ENCODE measurements at regions not wholly inside any gene's neighbourhood (a gene's known extent, or its start where the extent isn't known, plus 50 kb on each side); places are given as distances from the start of the nearest gene placed in this dataset.

DNA sequence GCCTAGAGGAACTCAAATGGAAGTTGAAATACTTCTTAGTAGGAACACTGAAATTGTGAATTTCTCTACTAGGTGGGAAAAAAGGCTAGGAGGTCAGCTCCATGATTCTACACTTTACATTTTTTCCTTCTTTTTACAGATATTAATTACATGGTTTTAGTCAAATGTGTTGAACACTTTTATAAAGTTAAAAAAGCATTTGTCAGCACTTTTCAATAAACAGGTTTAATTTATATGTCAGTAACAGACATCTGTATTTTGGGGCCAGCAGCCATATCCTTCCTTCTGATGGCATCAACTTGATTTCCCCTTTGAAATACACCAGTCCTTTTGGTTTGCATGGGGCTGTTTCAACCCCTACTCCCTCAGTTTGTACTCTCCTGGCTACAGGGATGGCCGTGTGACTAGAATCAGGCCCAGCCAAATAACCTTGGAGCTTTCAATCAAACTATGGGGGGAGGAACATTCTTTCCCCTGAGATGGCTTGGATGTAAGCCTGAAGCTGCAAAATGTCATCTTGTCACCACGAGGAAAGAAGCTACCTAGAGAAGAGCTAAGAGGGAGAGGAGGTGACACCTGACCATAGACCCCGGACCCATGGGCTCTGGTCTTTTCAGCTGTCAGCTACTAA lies 171.0 kb upstream of the NEBL start:
- DNase-seq (ENCODE audit: low read depth in 1 of 2, low spot score in 1 of 2), result no peak

DNA sequence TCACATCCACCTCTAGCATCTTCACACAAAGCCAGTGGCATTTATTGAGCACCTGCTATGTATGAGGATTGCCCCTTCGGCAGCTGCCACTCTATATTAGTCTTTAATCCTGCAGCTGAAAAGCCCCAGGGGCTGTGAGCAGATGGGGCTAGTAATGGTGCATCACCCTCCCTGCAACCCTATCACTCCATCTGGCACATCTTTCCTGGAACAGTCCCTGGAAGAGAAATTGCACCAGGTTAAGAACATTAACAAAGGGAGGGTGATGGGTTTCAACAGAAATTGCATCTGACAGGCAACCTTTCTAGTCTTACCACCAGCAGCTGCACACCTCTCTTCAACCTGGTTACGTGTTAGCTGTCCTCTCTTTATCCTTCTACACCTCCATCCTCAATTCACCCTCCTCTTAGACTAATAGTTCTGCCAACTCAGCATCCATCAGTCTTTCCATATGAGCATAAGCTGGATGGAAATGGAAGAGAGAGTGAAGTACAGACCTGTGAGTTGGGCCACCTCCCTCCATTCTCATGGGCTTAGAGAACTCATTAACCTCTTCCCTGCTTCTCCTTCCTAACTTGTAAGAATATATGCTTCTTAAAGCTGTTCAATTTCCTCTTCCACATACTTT lies 168.6 kb upstream of the NEBL start:
- no peak for DNase-seq (ENCODE audit: low read depth in 1 of 2, low spot score in 1 of 2)

DNA sequence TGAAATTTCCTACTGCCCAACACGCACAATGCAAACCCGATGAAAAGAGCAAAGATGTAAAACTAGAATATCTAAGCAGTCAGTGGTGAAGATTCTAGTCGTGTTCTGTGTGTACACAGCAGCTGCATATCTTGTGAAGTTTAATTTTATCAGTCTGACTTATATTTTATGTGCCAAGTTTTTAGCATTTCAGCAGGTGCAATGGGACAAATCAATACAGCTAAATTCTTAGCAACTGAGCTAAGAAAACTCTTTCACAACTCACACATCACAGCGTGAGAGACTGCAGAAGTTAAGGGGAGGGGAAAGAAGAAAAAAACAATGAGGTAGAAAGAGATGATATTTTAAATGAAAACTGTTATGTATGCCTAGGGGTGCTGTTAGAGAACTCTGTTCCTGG lies 164.9 kb upstream of the NEBL start:
- no peak for DNase-seq (ENCODE audit: low read depth in 1 of 2, low spot score in 1 of 2)

DNA sequence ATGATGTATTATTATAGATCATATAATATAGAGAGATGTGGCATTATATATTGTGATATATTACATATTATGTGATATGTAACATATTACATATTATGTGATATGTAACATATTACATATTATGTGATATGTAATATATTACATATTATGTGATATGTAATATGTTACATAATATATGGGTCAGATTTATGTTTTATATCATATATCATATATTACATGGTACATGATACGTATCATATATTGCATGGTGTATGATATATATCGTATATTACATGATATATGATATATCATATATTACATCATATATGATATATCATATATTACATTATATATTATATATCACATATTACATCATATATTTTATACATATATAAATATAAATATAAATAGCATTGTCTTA lies 164.1 kb upstream of the NEBL start:
- no peak for DNase-seq (ENCODE audit: low read depth in 1 of 2, low spot score in 1 of 2)

DNA sequence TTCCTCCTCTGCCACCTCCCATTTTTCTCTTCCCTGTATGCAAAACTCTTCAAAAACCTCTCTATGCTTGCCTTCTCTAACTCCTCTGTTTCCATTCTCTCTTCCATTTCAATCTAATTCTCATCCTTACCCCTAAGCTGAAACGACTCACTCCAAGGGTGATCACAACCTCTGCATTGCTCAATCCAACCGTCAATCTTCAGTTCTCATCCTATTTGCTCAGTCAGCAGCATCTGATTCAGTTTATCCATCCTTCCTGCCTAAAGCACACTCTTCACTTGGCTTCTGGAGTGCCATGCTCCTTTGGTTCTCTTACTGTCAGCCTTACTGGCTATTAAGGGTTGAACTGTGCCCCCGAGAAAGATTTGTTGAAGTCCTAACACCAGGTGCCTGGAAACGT lies 163.5 kb upstream of the NEBL start:
- DNase-seq (ENCODE audit: low read depth in 1 of 2, low spot score in 1 of 2), result no peak

DNA sequence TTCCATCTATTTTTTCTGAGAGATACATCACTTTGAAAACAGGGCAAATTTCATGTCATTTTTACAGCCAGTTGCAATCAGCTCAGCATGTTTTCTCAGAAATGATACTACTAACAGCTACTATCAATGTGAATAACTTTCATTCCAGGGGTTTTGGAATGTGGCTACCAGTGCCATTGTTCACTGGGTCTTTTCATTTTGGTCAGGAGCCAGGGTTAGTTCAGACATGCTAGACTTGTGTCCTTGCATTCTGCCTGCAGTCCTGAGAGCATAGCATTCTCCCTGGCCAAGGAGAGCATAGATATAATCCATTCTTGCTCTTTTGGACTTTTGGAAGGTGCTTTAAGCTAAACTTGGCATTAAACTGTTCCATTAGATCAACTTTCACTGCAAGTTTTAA lies 160.9 kb upstream of the NEBL start:
- no peak for DNase-seq (ENCODE audit: low read depth in 1 of 2, low spot score in 1 of 2)

DNA sequence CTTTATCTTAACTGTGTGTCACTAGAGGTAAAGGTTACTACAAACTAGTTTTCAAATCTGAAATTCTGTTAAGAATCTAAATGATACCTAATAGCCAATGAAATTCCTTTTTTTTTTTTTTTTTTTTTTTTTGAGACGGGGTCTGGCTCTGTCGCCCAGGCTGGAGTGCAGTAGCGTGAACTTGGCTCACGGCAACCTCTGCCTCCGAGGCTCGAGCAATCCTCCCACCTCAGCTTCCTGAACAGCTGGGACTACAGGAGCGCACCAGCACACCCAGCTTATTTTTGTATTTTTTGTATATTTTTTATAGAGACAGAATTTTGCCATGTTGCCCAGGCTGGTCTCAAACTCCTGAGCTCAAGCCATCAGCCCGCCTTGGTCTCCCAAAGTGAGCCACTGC lies 160.3 kb upstream of the NEBL start:
- DNase-seq (ENCODE audit: low read depth in 1 of 2, low spot score in 1 of 2), result no peak

DNA sequence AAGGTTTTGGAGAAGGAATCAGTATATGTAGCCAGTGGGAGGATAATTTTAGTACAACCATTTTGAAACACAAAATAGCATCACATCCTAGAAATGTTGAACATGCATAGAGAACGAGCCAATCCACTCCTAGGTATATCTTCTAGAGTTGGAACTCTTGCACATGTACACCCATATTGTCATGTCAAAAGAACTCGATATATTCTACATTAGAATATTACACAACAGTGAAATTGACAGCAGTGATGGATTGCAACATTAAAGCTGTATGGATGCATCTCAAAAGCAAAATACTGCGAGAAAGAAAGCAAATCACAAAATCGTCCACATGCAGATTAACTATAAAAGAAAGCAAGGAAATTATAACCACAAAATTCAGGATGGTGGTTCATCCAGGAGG lies 159.3 kb upstream of the NEBL start:
- DNase-seq (ENCODE audit: low read depth in 1 of 2, low spot score in 1 of 2), result no peak

DNA sequence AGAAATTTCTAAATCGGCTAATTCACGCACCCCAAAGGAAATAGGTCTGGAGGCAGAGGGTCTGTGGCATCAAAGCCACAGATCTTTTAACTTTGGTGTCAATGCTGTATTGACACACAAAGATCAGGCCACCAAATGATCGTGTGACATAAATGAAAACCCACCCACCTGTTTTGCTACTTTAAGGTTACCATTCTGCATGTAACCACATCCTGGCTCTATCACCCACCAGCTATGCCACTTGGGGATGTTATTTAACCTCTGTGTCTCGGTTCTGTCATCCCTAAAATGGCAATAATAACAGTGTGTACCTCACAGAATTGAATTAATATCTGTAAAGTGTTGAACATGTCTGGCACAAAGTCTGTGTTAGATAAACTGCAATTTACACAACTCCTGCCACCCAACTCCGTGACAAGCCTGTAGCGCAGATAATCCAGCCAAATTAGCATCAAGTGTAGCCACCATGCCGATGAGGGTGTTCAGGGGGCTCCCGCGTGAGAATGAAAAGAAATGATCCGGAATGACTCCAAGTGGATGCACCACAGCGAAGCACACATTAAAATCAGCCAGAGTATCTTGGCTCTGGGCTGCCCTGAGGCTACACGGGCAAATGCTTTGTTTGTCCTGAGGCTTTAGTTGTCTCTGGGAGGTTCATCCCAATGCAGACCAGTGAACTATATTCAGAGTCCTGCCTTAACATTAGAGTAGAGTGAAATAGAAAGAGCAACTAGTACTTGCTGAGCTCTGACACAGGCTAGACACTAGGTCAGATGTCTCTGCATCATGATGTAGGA lies 158.4 kb upstream of the NEBL start:
- DNase-seq (ENCODE audit: low read depth in 1 of 2, low spot score in 1 of 2), result no peak

DNA sequence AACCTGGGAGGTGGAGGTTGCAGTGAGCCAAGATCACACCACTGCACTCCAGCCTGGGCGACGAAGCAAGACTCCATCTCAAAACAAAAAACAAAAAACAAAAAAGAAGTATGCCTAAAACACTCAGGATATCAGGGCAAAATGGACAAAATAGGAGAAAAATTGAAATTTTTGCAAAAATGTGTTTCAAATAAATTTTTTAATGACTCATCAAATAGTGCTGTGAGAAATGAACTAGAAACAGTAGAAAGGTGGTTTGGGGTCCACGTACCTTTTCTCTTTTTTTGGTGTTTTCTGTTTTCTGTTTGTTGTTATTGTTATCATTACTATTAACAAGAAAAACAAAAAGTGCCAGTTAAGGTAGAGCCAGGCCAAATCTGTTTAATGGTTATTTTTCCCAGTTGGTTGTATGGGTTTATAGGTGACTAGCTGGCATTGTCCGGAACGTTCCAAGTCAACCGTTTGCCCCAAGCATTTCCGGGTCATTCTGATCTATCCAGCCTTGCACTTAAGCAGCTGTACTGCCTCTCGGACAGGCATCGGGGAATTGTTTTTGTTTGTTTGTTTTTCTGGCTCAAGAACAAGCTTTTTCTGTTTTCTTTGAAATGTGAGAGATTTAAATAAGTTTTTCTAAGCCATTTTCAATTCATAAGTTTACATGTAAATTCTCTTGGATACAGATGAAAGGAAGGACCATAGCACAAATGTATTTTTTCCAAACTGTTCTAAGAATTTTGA lies 157.0 kb upstream of the NEBL start:
- DNase-seq (ENCODE audit: low read depth in 1 of 2, low spot score in 1 of 2), result no peak

DNA sequence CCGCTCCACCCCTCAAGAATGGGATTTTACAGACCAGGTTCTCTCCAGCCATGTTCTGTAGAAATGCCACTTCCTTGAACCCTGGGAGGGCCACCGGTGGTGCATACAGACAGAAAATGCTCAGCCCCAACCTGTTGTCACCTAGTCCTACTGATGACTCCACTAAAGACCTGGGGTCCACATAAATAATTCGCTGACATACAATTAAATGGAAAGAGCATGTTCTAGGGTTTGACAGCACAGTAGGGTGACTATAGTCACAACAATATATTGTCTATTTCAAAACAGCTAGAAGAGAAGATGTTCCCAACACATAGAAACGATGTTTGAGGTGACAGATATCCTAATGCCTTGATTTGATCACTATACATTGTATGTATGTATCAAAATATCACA lies 155.6 kb upstream of the NEBL start:
- no peak for DNase-seq (ENCODE audit: low read depth in 1 of 2, low spot score in 1 of 2)

DNA sequence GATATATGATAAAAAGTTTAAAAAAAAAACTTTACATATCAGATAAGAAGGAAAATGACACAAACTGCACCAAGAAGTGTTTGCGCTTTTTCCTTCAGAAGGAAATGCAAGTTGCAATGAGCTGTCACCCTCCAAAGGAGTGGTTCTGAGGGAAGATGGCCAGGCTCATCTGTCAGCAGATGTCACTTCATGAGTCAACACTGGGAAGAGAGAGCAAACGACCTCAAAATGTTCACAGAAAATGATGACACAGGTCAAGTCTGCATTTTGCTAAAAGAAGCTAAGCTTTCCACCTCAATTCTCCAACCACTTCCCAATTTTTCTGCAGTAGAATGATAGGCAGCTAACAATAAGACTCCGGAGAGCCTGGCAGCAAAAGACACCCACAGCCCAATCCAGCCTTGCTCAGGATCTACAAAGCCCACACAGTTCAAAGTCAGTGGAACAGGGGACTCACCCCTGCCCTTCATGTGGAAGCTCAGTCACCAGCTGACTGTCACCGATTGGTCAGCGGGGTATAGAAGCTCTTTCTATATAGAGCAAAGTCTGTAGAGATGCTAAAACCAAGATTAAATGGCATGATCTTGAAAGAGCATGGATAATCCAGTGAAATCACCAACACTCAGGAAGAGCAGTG lies 155.1 kb upstream of the NEBL start:
- no peak for DNase-seq (ENCODE audit: low read depth in 1 of 2, low spot score in 1 of 2)

DNA sequence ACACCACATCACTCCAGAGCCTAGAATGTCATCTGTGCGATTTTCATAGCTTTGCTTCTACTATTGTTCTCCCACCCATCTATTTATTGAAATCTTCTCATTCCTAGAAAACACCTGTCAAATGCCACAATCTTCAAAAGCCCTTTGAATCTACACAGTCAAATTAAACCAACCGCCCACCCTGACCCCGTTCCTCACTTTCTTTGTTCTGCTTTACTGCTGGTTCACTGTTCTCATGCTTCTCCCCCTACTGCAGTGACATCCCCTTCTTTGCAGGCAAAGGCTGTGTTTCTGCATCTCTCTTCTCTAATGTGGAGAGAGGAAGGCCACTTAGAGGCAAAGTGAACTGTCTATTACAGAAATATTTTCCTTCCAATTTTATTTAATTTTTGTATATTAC lies 152.4 kb upstream of the NEBL start:
- DNase-seq (ENCODE audit: low read depth in 1 of 2, low spot score in 1 of 2), result no peak

DNA sequence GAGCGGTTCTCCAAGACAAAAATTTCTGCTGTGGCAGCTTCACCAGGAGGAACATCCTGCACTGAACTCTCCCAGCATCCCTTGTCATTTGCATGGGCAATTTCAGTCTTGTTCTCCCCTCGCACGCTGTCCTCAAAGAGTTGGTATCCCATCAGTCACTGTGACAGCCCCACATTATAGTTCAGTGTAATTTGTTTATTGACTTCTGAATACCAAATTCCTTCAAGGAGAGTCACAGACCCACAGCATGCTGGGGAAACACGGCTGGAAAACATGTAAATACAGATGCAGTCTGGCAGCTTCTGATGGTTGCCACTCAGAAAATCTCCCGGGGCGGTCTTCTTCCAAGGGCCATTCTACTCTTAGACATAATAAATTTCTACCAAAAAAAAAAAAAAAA lies 151.0 kb upstream of the NEBL start:
- no peak for DNase-seq (ENCODE audit: low read depth in 1 of 2, low spot score in 1 of 2)

DNA sequence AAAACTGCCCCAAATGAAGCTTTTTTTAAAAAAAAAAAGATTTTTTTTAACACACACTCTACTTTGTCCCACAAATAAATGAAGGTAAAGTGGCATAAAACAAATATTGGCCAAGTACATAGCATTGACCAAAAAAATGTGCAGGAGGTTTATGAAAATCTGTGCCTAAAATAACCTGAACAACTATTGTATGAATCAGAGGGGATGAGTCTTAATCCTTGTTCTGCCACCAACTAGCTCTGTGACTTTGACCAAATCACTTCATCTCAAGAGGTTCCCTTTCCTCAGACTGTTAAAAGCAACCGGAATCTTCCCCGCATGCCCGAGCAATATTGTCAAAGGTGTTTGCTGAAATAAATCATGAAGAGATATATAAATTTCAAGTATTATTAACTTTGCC lies 150.4 kb upstream of the NEBL start:
- DNase-seq (ENCODE audit: low read depth in 1 of 2, low spot score in 1 of 2), result no peak

DNA sequence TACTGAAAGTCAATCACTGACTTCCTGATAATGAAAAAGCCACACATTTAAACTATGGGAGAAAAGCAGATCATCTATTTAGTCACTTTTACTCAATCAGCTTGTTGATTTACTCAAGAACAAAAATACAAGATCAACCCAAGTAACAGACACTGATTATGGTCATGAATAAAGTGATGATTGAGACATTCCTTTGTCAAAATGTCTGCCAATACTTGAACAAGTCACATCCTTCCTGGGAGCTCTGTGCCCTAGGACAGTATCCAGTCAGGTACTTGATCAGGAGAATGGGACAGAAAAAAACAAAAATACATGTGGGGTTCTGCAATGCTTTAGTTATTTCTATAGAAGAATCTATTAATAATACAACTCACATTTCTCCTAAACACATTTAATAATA lies 150.0 kb upstream of the NEBL start:
- no peak for DNase-seq (ENCODE audit: low read depth in 1 of 2, low spot score in 1 of 2)

DNA sequence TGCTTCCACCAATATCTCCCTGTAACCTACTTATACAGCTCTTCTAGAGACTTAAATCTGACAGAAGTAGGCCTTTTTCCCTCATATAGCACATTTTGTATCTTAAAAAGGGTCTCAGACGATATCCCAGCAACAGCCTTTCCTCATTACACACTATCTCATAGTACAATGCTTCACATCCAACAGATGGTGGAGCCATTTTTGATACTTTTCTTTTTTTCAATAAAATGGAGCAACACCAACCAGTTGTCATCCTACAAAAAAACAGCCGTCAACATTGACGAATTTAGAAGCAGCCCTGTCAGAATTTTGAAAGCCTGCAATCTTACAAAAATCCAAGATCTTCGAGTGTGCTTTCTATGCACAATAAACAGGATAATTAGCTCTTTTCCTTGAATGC lies 145.9 kb upstream of the NEBL start:
- no peak for DNase-seq (ENCODE audit: low read depth in 1 of 2, low spot score in 1 of 2)

DNA sequence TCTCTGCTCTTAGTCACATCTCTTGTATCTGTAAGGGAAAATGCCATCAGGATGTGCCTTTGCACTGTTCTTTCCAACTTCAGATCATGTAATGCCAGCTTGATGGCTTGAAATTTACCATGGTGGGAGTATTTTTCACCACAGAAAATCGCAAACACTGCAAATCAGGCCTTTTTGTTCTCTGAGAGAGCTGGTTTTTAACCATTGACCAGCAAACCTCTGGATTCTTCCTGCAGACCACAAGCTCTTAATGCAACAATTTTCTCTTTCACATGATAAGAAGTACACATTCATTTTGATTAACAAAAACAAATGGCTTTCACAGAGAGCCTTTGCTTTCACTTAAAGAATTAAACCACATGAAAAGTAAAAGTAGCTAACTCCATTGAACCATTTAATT lies 145.4 kb upstream of the NEBL start:
- DNase-seq (ENCODE audit: low read depth in 1 of 2, low spot score in 1 of 2), result no peak

DNA sequence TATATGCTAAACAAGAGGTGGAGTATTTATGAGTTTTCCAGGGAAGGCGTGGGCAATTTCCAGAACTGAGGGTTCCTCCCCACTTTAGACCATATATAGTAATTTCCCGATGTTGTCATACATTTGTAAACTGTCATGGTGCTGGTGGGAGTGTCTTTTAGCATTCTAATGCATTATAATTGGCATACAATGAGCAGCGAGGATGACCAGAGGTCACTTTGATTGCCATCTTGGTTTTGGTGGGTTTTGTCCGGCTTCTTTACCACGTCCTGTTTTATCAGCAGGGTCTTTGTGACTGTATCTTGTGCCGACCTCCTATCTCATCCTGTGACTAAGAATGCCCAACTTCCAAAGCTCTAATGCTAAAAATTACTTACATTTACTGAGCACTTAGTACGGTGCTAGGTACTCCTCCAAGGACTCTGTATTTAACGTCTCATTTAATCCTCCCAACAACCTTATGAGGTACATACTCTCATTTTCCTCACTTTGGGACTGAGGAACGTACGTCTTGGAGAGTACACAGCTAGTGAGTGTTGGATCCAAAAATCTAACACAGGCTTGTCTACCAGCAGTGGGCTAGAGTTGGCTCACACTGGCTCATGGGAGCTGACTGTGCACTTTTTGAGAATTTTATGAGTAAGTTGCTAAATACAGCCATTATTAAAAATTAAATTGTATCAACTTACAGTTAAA lies 144.8 kb upstream of the NEBL start:
- no peak for DNase-seq (ENCODE audit: low read depth in 1 of 2, low spot score in 1 of 2)

DNA sequence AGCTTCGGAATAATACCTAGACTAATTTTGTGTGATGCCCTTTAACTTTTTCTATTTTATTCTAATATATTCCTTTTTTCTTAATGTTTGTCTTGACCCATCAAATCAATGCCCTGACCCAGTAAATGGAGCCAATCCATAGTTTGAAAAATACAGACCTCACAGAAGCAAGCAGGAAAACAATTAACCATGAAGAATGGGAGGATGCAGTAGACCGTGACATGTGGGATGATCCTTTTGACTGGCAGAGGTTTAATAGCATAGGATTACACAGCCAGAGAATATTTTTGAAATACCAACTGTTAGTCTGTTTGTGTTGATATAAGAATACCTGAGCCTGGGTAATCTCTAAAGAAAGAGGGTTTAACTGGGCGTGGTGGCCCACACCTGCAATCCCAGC lies 142.6 kb upstream of the NEBL start:
- DNase-seq (ENCODE audit: low read depth in 1 of 2, low spot score in 1 of 2), result no peak

DNA sequence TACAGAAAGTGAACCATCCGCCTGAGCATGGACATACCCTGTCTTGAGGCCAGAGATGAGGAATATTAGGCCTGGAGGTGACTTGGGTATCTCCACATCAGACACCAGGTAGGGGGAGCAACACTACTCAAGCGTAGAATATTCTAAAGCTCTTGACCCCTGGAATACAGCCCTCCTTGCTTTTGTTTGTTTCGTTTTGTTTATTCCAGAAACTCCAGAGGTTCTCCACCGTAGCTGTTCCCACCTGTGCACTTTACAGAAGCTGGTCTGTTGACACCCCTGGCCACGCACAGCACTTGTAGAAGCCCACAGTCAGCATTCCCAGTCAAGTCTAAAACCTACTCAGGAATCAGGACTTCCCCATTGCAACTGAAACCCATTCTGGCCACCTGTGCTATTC lies 139.6 kb upstream of the NEBL start:
- no peak for DNase-seq (ENCODE audit: low read depth in 1 of 2, low spot score in 1 of 2)

Data from activated CD4-positive, alpha-beta T cell treated with anti-CD3 and anti-CD28 coated beads, Interleukin-2, amount 50 U/mL, for 24 hours (primary cell).